Dendritic cell treated with granulocyte-macrophage colony-stimulating factor and Interleukin-4, amounts not matched to agents 40 ng/mL and 50 ng/mL, for 4 days (primary cell): ENCODE measurements at regions not wholly inside any gene's neighbourhood (a gene's known extent, or its start where the extent isn't known, plus 50 kb on each side); places are given as distances from the start of the nearest gene placed in this dataset.

ENCODE experiments used
- H3K27ac Mint-ChIP-seq: one replicate; pipeline ENCODE4 v1.8.0; 2022; ENCODE audit warnings: mild to moderate bottlenecking, mixed read lengths
- H3K27me3 Mint-ChIP-seq: one replicate; pipeline ENCODE4 v1.8.0; 2022; ENCODE audit warnings: mild to moderate bottlenecking, mixed read lengths
- H3K36me3 Mint-ChIP-seq: one replicate; pipeline ENCODE4 v1.8.0; 2022; ENCODE audit warnings: low read depth, mixed read lengths
- H3K4me1 Mint-ChIP-seq: one replicate; pipeline ENCODE4 v1.8.0; 2022; ENCODE audit warnings: low read depth, mixed read lengths
- H3K4me3 Mint-ChIP-seq: one replicate; pipeline ENCODE4 v1.8.0; 2022; ENCODE audit warnings: mild to moderate bottlenecking, moderate library complexity, mixed read lengths
- H3K9me3 Mint-ChIP-seq: one replicate; pipeline ENCODE4 v1.8.0; 2022; ENCODE audit warnings: mixed read lengths
- intact Hi-C: fragments of 100-400 bp; cut with micrococcal nuclease; formaldehyde crosslinking; loops from one replicate; pipeline ENCODE4 v1.15.0; 2022

GRCh38 chr5:117218789-117219188 lies 644.2 kb upstream of the SEMA6A start:
- intact Hi-C loops, result no loop called here
- Mint-ChIP-seq H3K4me3 (no peak overlapping the region), H3K9me3 (peaks cover 34% of the 10 kb centered on the region), H3K27me3 (no peaks in the 10 kb centered on the region), H3K4me1 (no peaks in the 10 kb centered on the region), H3K27ac (no peak overlapping the region), H3K36me3 (no peaks in the 10 kb centered on the region)

- Mint-ChIP-seq H3K27me3 (no peaks in the 10 kb centered on the region), H3K4me3 (no peak overlapping the region), H3K9me3 (peaks cover 52% of the 10 kb centered on the region), H3K27ac (no peak overlapping the region), H3K36me3 (no peaks in the 10 kb centered on the region), H3K4me1 (no peaks in the 10 kb centered on the region)
- intact Hi-C loops, result no loop called here
These were observed 638.2 kb upstream of the SEMA6A start for GRCh38 chr5:117212866-117213265.

- no peak overlapping the region for H3K4me3 Mint-ChIP-seq
- no peaks in the 10 kb centered on the region for H3K36me3 Mint-ChIP-seq
- no peaks in the 10 kb centered on the region for H3K4me1 Mint-ChIP-seq
- no peaks in the 10 kb centered on the region for H3K27me3 Mint-ChIP-seq
- H3K9me3 Mint-ChIP-seq, result peaks cover 39% of the 10 kb centered on the region
- intact Hi-C loops, result no loop called here
- no peak overlapping the region for H3K27ac Mint-ChIP-seq
These were observed 636.2 kb upstream of the SEMA6A start for GRCh38 chr5:117210796-117211195.

DNA sequence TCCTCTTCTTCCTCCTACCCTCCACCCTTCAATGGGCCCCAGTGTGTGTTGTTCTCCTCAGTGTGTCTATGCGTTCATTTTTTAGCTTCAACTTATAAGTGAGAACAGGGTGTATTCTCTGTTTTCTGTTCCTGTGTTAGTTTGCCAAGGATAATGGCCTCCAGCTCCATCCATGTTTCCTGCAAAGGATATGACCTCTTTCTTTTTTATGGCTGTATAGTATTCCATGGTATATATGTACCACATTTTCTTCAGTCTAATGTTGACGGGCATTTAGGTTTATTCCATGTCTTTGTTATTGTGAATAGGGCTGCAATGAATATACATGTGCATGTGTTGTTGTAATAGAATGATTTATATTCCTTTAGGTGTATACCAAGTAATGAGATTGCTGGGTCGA lies 634.9 kb upstream of the SEMA6A start:
- no peaks in the 10 kb centered on the region for H3K4me1 Mint-ChIP-seq
- intact Hi-C loops, result no loop called here
- no peaks in the 10 kb centered on the region for H3K27me3 Mint-ChIP-seq
- no peaks in the 10 kb centered on the region for H3K36me3 Mint-ChIP-seq
- peaks cover 26% of the 10 kb centered on the region for H3K9me3 Mint-ChIP-seq
- no peak overlapping the region for H3K27ac Mint-ChIP-seq
- H3K4me3 Mint-ChIP-seq, result no peak overlapping the region

DNA sequence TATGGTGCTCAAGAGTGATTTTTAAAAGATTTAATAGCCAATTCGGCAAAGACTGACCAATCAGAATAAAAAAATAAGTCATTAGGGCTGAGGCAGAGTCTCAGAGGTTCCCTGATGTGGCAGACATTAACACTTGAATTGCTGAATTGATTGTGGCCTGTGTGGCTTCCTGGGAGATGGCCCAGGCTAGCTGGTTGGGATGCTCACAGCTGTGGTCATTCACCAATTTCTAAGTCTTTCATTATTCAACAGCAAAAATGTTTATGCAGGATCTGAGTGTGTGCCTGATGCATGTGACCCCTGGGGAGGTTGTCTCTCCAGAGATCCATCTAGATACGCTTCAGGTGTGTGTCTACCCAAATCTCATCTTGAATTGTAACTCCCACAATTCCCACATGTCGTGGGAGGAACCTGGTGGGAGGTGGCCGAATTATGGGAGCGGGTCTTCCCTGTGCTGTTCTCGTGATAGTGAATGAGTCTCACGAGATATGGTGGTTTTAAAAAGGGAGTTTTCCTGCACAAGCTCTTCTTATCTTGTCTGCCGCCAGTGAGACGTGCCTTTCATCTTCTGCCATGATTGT lies 632.6 kb upstream of the SEMA6A start:
- no peak overlapping the region for H3K4me3 Mint-ChIP-seq
- no peaks in the 10 kb centered on the region for H3K4me1 Mint-ChIP-seq
- H3K36me3 Mint-ChIP-seq, result no peaks in the 10 kb centered on the region
- no peaks in the 10 kb centered on the region for H3K27me3 Mint-ChIP-seq
- intact Hi-C loops, result no loop called here
- H3K9me3 Mint-ChIP-seq, result peaks cover 17% of the 10 kb centered on the region
- H3K27ac Mint-ChIP-seq, result no peak overlapping the region

DNA sequence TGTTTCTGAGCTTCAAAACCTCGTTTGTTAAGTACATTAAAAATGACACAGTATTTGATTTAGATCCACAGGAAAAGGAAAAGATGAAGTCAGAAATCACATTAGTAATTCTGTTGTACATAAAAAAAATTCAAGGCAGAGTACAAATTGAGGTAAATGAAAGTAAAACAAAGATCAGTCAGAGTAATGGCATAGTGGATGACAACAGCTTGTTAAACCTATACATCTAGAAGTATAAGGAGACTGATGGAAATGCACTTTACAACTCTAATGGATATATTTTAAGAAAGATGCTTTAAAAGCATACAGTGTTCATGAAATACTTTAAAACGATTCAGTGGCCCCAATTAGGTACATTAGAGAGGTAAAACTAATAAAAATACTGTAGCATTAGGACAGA lies 631.3 kb upstream of the SEMA6A start:
- no peaks in the 10 kb centered on the region for H3K27me3 Mint-ChIP-seq
- H3K36me3 Mint-ChIP-seq, result no peaks in the 10 kb centered on the region
- no peaks in the 10 kb centered on the region for H3K4me1 Mint-ChIP-seq
- H3K27ac Mint-ChIP-seq, result no peak overlapping the region
- intact Hi-C loops, result no loop called here
- no peak overlapping the region for H3K4me3 Mint-ChIP-seq
- peaks cover 24% of the 10 kb centered on the region for H3K9me3 Mint-ChIP-seq

GRCh38 chr5:117204926-117205869 lies 630.6 kb upstream of the SEMA6A start:
- Mint-ChIP-seq H3K4me1 (no peaks in the 10 kb centered on the region), H3K27me3 (no peaks in the 10 kb centered on the region), H3K4me3 (no peak overlapping the region), H3K27ac (no peak overlapping the region), H3K36me3 (no peaks in the 10 kb centered on the region), H3K9me3 (peaks cover 24% of the 10 kb centered on the region)
- intact Hi-C loops, result no loop called here

DNA sequence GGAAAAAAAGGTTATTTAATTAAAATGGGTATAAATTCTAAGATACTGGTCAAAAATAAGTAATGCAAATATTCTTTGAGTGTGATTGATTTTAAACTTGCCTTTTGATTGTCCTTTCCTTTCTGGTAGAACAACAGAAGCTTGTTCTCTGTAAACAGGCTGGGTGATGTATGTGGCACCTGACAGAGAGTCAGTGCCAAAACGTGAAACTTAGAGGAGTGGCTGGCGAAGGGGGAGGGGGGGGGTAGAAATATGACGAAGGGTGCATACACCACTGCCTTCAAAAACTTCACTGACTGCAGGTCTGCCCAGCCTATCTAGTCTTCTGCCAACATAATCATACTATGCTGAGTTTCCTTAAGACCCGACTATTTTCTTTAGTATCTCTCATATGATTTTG lies 629.8 kb upstream of the SEMA6A start:
- no peaks in the 10 kb centered on the region for H3K27me3 Mint-ChIP-seq
- intact Hi-C loops, result no loop called here
- H3K36me3 Mint-ChIP-seq, result no peaks in the 10 kb centered on the region
- no peak overlapping the region for H3K4me3 Mint-ChIP-seq
- H3K27ac Mint-ChIP-seq, result no peak overlapping the region
- no peaks in the 10 kb centered on the region for H3K4me1 Mint-ChIP-seq
- peaks cover 19% of the 10 kb centered on the region for H3K9me3 Mint-ChIP-seq

DNA sequence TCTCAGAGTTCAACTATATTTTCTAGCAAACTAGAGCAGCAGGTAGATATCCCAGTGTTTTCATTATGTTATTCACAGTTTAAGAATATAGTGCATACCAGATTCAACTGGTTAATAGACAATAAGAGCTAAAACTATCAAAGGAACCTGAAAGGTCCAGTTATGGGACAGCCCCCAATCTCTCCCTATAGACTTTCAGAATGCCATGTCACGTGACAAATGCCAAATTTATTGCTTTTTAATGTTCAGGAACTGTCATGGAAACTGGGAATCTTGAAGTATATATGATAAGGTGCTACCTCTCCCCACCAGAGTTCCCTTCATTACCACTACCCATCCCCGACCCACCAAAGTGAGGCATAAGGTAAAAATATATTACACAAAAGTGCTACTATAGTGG lies 629.0 kb upstream of the SEMA6A start:
- H3K27me3 Mint-ChIP-seq, result no peaks in the 10 kb centered on the region
- H3K9me3 Mint-ChIP-seq, result peaks cover 15% of the 10 kb centered on the region
- no peaks in the 10 kb centered on the region for H3K36me3 Mint-ChIP-seq
- H3K27ac Mint-ChIP-seq, result no peak overlapping the region
- no peaks in the 10 kb centered on the region for H3K4me1 Mint-ChIP-seq
- H3K4me3 Mint-ChIP-seq, result no peak overlapping the region
- intact Hi-C loops, result no loop called here

DNA sequence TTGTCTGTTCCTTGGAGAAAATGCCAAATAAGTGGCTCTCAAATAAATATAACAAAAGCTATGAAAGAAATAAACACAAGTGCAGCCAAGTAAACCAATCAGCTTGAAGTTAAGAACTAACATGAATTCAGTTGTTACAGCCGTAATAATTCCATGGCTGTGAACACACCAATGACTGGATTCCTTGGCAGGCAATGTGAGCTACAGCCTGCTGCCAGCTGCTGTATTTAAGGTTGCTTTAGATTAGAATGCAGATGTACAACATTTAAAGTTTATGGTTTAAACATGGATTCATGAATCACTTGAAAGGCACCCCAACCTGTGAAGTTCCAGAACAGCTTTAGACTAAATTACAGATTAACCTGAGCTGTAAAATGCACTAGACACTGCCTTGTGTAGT lies 626.4 kb upstream of the SEMA6A start:
- Mint-ChIP-seq H3K4me1 (no peaks in the 10 kb centered on the region), H3K9me3 (peaks cover 15% of the 10 kb centered on the region), H3K27me3 (no peaks in the 10 kb centered on the region), H3K4me3 (no peak overlapping the region), H3K36me3 (no peaks in the 10 kb centered on the region), H3K27ac (no peak overlapping the region)
- intact Hi-C loops, result no loop called here

DNA sequence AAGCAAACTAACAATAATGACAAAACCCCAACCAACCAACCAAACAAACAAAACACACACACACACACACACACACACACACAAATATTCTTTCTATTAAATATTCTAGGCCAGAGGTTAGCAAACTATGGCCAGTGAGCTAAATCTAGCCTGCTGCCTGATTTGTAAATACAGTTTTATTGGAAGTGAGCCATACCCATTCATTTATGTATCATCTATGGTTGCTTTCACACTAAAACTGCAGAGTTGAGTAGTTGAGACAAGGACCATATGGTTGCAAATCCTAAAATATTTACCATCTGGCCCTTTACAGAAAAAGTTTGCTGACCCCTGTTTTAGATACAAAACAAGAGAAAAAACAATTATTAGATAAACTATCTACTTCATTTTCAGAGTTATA lies 620.5 kb upstream of the SEMA6A start:
- H3K27me3 Mint-ChIP-seq, result no peaks in the 10 kb centered on the region
- no peaks in the 10 kb centered on the region for H3K4me1 Mint-ChIP-seq
- H3K36me3 Mint-ChIP-seq, result no peaks in the 10 kb centered on the region
- intact Hi-C loops, result no loop called here
- no peak overlapping the region for H3K27ac Mint-ChIP-seq
- H3K4me3 Mint-ChIP-seq, result no peak overlapping the region
- peaks cover 22% of the 10 kb centered on the region for H3K9me3 Mint-ChIP-seq

DNA sequence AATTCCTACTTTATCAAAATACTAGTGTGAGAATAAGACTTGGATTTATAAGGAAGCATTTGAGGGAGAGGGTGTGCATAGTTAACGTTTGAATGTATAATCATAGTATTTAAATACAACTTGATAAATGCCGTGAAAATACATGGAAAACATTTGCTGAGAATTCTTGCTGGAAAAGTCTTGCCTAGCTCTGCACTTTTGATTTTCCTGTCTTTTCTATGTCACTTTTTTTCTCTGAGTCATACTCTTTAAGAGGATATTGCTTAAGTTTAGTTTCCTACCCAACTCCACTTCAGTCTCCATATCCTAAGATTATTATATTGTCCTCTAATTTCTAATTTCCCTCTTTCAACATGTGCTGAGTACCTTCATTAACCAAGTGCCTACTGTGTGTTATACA lies 616.6 kb upstream of the SEMA6A start:
- Mint-ChIP-seq H3K27ac (no peak overlapping the region), H3K27me3 (no peaks in the 10 kb centered on the region), H3K9me3 (peaks cover 22% of the 10 kb centered on the region), H3K36me3 (no peaks in the 10 kb centered on the region), H3K4me3 (no peak overlapping the region), H3K4me1 (no peaks in the 10 kb centered on the region)
- intact Hi-C loops, result no loop called here

DNA sequence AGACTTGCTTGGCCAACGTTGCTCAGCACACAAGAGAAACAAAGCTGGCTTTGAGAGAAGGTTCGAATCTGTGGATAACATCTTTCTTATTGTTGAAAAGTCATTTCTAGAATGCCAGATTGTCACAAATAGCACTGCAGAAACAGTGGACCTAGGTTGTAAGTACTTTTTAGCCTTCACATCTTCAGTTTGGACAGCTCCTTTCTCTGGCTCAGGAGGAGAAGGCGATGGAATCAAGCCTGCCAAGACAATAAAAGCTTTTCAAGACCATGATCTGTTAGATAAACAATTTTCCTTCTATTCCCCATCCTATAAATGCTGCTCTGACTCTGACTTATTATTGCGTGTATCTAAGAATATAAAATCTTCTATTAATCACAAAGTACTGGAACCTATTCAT lies 615.2 kb upstream of the SEMA6A start:
- intact Hi-C loops, result no loop called here
- no peaks in the 10 kb centered on the region for H3K27me3 Mint-ChIP-seq
- H3K9me3 Mint-ChIP-seq, result peaks cover 22% of the 10 kb centered on the region
- H3K27ac Mint-ChIP-seq, result no peak overlapping the region
- H3K36me3 Mint-ChIP-seq, result no peaks in the 10 kb centered on the region
- no peak overlapping the region for H3K4me3 Mint-ChIP-seq
- H3K4me1 Mint-ChIP-seq, result no peaks in the 10 kb centered on the region

- Mint-ChIP-seq H3K4me1 (no peaks in the 10 kb centered on the region), H3K36me3 (no peaks in the 10 kb centered on the region)
These were observed 613.6 kb upstream of the SEMA6A start for GRCh38 chr5:117188211-117188610.

DNA sequence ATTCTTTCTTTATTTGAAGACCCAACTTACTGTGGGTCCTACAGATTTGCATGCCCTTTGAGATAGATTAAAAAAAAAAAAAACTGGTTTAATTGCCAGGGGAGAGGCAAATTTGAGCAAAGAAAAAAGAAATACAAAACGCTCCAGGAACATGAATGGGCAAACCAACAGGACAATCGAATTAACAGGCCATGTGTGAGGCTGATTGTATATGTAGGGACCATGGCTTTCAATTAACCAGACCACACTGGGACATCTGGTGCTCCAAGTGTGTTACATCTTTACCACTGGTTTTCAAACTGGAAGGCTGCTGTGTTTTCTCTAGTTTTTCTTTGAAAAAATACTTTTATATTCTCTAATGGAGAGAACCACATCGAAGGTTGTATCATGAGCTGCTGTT lies 612.1 kb upstream of the SEMA6A start:
- H3K4me3 Mint-ChIP-seq, result no peak overlapping the region
- intact Hi-C loops, result no loop called here
- H3K27me3 Mint-ChIP-seq, result no peaks in the 10 kb centered on the region
- H3K4me1 Mint-ChIP-seq, result no peaks in the 10 kb centered on the region
- H3K36me3 Mint-ChIP-seq, result no peaks in the 10 kb centered on the region
- H3K9me3 Mint-ChIP-seq, result peaks cover 14% of the 10 kb centered on the region
- no peak overlapping the region for H3K27ac Mint-ChIP-seq

More at GRCh38 chr5:117188211-117188610, 613.6 kb upstream of the SEMA6A start:
- Mint-ChIP-seq H3K27ac (no peak overlapping the region), H3K27me3 (no peaks in the 10 kb centered on the region), H3K4me3 (no peak overlapping the region), H3K9me3 (peaks cover 19% of the 10 kb centered on the region)
- intact Hi-C loops, result no loop called here
